Mucosa of gallbladder (tissue), 1 donor: ENCODE measurements at regions not wholly inside any gene's neighbourhood (a gene's known extent, or its start where the extent isn't known, plus 50 kb on each side); places are given as distances from the start of the nearest gene placed in this dataset.
"Not testable (repeated sequence)": the region's sequence is repeated elsewhere in the genome, so short reads cannot be mapped to it uniquely, and the experiment has no call there.

Source experiments
- DNase-seq: peaks from one replicate; pipeline ENCODE4 v3.0.0-alpha.2; 2020; ENCODE audit warnings: low spot score
- donor health status: DM: no; HTN: no; CAD: no.

DNA sequence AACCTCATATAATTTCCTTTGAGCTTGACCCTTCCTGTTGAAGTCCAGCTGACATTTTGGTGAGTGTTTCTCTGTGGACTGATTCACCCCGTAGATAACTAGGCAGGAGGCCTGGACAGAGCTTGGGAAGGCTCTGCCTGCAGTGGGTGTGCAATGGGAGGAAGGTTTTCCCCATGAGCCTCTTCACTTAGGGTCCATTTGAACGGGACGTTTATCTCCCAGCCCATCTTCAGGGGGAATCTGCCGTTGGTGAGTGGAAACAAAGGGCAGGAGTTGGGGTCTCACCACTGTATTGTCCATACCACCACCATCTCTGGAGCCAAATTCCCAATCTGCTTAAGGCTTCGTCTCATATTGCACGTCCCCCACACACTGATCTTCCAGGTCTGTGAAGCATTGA is 825.6 kb upstream of the TPTE start:
- DNase-seq, result not testable (repeated sequence)

DNA sequence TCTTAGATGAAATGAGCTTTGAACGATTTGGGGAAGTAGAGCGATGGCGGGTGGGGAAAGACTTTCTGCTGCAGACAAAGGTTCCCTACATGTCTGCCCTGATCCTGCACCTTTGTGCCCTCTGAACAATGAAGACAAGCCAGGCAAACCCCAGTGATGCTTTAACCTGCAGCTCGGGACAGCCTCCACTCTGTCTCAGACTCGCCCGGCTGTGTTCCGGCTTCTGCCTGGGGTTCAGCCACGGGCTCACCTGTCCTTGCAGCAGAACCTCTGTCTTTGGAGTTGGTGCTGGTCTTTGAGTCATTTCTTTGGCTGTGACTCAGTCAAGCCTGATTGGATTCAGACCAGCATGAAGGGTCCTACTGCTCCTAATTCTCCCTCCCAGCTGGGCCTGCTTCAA is 823.6 kb upstream of the TPTE start:
- not testable (repeated sequence) for DNase-seq

DNA sequence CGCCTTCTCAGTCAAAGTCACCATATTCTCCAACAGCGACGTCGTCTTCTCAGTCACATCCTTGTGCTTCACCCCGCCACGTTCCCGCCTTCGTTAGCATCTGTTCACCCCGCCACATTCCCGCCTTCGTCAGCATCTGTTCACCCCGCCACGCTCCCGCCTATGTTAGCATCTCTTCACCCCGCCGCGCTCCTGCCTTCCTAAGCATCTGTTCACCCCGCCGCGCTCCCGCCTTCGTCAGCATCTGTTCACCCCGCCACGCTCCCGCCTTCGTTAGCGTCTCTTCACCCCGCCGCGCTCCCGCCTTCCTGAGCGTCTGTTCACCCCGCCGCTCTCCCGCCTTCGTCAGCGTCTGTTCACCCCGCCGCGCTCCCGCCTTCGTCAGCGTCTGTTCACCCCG is 816.4 kb upstream of the TPTE start:
- not testable (repeated sequence) for DNase-seq

DNA sequence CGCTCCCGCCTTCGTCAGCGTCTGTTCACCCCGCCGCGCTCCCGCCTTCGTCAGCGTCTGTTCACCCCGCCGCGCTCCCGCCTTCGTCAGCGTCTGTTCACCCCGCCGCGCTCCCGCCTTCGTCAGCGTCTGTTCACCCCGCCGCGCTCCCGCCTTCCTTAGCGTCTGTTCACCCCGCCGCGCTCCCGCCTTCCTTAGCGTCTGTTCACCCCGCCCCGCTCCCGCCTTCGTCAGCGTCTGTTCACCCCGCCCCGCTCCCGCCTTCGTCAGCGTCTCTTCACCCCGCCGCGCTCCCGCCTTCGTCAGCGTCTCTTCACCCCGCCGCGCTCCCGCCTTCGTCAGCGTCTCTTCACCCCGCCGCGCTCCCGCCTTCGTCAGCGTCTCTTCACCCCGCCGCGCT is 815.9 kb upstream of the TPTE start:
- not testable (repeated sequence) for DNase-seq

DNA sequence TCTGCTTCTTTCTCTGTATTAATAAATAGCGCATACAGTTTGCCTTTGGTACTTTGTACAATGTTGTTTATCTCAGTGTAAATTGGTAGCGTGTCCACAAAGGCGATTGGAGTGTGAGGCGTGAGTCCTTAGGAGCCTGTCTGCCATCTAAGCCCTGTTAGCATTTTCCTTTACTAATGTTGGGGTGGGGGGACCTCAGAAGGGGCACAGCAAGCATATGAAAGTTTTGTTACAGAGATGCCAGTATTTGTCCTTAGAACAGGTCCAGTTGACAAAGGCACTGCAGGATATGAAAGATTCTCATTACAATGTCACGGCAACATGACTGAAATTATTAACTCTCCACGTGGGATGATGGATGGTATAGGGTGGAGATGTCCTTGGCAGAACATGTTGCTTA is 796.8 kb upstream of the TPTE start:
- not testable (repeated sequence) for DNase-seq

DNA sequence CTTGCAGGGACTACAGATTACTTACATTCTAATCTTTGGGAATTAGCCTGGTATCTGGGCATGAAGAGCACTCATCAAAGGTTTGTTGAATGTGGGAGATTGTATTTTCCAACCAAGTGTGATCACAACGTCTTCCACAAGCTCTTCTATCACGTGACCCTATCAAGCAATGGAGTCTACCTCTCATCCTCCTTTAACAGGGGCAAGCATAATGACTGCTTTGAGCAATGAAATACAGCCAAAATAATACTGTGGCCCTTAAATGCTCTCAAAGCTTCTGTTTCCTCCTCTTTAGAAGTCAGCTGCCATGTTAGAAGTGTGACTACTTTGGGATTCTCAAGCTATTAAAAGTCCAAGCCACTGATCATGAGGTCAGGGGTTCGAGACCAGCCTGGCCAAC is 794.2 kb upstream of the TPTE start:
- DNase-seq, result not testable (repeated sequence)

DNA sequence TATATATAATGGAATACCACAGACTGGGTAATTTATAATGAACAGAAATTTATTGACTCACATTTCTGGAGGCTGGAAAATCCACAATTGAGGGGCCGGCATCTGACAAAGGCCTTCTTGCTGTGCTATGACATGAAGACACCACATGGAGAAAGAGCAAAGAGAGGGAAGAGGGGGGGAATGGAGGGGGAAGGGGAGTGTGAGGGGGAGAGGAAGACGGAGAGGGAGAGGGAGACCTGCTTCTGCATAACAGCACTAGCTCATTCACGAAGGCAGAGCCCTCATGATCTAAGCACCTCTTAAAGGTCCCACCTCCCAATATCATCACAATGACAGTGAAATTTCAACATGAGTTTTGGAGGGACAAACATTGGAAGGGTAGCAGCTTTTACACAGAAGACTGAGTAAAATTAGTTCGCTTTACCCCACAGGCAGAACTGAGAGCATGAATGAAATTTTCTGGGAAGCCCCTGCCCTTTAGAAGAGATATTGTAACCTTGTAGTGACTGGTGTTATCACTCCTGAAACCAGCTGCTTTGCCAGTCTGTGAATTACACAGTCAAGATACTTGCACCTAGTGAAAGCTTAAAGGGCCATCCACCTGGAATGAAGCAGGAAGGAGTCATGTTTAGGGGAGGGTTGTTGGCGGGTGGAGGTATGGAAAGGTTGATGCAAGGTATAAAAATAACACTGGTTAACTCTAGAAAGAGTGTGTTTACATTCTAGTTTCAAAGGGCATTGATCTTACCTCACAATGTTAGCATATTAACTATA is 793.0 kb upstream of the TPTE start:
- not testable (repeated sequence) for DNase-seq

DNA sequence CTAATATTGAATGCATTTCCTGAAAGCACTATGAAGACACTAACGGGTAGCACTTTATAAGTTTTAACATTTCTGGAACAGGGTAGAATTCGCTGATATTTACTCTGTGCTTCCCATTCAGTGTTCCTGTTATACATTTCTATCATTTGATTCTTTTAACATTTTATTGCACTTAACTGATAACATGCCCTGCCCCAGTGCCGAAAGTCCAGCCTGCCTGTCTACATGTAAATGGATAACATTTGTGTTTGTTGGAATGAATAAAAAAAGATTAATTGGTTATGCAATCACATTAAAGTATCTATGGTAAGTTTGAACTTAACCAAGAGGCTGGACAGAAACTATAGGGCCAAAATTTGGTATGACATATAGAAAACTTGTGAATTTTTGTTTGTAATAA is 790.5 kb upstream of the TPTE start:
- DNase-seq, result no peak

DNA sequence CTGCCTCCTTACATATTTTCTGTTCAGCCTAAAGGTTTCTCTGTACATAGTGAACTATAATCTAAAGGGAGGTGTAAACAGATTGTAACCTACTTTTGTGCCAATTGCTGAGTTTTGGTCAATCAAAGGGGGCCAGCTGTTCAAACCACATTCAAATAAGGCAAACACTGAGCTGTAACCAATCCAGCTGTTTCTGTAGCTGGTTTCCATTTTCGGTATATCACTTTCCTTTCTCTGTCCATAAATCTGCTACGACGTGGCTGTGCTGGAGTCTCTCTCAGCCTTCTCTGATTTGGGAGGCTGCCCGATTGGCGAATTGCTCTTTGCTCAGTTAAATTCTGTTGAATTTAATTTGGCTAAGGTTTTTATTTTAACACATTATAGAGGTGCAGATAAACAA is 790.1 kb upstream of the TPTE start:
- not testable (repeated sequence) for DNase-seq

DNA sequence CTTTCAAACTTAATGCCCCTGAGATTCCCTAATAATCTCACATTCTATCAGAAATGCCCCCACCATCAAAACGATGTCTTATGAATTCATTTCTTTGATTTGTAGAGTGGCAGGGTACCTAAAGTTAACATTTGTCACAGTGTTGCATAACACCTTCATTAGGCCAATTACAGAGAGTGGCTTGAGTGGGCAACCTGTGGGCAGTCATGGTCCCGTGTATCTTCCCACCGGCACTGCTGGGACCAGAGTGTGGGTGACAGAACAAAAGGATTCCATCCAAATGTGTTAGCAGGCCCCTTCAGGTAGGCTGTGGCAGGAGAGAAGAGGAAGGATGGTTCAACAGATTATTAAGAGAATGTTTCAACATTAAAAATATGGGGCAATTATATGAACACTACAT is 788.8 kb upstream of the TPTE start:
- not testable (repeated sequence) for DNase-seq

DNA sequence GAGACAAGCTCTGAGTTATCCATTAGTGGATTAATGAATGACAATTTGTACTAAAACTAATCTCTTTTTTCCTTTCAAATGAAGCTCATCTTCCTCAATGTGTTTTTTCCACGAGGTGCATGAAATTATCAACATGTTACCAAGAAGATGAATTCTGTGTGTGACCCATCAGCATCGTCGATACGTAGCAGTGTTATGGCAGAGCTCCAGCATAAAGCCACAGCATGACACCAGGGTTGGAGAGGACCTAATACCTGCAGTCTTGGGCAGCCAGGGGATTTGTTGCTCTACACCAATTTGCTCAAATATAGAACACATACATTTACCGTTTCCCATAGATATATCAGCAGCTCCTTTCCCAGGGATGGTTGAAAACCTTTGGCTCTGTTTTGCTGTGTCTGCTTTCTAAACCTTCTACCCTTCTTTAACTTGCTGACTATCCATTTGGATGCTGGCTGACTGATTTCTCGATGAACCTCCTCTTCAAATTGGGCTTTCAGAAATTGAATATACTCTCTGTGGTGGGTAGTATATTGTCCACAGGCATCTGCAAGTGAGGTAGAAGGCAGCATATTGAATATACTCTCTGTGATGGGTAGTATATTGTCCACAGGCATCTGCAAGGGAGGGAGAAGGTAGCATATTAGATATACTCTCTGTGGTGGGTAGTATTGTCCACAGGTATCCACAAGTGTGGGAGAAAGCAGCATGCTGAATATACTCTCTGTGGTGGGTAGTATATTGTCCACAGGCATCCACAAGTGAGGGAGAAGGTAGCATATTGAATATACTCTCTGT is 787.4 kb upstream of the TPTE start:
- DNase-seq, result not testable (repeated sequence)

DNA sequence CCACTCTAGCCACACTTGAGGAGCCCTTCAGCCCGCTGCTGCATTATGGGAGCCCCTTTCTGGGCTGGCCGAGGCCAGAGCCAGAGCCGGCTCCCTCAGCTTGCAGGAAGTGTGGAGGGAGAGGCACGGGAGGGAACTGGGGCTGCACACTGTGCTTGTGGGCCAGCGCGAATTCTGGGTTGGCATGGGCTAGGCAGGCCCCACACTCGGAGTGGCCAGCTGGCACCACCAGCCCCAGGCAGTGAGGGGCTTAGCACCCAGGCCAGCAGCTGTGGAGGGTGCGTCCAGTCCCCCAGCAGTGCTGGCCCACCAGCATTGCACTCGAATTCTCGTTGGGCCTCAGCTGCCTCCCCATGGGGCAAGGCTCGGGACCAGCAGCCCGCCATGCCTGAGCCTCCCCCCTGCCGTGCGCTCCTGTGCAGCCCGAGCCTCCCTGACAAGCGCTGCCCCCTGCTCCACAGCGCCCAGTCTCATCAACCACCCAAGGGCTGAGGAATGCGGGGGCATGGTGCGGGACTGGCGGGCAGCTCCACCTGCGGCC is 785.9 kb upstream of the TPTE start:
- DNase-seq, result no peak

DNA sequence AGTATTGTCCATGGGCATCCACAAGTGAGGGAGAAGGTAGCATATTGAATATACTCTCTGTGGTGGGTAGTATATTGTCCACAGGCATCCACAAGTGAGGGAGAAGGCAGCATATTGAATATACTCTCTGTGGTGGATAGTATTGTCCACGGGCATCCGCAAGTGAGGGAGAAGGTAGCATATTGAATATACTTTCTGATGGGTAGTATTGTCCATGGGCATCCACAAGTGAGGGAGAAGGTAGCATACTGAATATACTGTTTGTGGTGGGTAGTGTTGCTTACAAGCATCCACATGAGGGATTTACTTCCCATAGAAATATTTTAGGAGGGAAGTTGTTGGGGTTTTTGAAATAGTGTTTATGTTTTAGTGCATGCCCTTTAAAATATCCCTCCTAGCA is 784.1 kb upstream of the TPTE start:
- DNase-seq, result not testable (repeated sequence)

DNA sequence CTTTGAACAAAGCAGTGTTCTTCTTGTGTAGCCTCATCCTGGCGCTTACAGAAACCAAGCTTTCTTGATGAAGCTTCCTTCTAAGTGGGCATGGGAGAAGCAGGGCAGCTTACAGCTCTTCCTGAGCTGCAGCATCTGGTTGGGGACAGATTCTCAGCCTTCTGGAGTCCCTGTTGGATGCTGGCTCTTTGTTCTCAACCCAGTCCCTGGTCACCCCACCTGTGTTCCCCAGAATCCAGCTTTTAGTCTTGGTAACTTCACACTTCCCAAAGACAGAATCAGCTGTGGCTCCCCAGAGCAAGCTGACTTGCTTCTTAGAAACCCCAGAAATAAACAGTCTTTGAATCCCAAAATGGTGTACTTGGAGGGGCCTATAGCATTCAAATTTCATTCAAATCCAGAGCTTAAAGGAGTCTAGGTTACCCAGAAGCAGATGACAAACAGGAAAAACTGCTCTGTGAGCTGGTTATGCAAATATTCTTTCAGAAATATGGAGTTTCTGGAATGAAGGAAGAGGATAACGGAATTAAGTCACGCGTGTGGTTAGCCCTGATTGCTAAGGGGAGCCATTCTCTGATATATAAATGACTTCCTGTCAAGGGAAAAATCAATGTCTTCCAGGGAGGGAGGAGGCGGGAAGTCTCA is 783.4 kb upstream of the TPTE start:
- not testable (repeated sequence) for DNase-seq

DNA sequence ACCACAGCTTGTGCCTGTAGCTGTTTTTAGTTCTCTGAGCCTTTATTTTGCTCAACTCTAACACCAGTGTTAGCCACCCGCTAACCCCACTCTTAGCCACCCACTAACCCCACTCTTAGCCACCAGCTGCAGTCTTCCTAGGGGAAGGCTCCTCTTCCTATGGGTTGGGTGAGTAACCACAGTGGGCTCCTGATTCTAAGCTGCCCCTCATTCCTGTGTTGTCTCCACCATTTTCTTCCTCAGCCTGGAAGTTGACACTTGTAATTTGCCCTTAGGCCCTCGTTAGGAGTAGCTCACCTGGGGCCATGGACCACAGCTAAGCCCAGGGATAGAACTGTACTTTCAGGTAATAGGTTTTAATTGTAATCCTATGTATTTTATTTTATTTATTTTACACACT is 782.9 kb upstream of the TPTE start:
- no peak for DNase-seq

DNA sequence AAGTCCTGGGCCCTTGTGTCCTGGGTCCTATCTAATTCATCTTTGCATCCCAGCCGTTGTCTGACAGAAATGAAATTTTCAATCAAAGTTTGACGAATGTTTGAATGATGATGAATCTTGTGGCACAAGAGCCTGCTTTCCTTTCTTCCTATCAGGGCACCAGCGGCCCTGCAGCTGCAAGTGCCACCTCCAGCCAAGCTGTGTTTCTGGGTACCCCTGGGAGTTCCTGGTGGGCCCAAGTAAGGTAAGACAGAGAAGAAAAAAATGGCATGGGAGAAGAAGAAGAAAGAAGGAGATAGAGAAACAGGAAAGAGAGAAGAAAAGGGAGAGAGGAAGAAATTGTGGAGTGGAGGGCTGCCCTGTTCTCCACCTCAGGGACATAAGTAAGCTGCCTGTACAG is 782.1 kb upstream of the TPTE start:
- DNase-seq, result no peak

DNA sequence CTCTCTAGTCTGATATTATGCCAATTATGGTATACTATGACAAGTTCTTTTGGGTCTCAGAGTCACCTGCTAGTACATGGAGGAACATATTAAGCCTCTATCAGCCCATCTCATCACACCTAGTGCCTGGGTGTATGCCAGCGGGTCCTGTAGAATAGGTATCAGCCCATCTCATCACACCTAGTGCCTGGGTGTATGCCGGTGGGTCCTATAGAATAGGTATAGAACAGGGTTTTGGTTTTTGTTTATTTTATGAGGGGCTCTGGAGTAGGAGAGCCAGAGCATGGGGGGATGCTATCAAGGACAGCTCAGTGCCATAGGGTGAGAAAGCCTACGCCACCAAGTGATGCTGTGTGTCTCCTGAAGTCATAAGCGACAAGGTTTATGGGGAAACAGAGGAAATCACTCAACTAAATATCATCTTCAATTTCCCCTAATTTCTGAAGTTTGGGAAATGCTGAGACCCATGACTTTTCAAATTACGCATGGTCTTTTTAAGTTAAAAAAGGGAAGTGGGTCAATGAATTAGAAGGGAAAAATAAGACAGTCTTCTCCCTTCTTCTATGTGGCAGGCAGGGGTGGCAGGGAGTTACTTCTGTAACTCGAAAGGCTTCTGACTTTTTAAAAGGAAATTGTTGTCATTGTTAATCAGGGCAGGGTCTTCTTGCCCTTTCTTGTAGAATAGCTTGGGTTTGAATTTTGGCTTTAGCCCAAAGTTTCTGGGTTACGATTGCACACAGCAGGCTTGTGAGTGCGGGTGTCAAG is 781.0 kb upstream of the TPTE start:
- DNase-seq, result not testable (repeated sequence)

DNA sequence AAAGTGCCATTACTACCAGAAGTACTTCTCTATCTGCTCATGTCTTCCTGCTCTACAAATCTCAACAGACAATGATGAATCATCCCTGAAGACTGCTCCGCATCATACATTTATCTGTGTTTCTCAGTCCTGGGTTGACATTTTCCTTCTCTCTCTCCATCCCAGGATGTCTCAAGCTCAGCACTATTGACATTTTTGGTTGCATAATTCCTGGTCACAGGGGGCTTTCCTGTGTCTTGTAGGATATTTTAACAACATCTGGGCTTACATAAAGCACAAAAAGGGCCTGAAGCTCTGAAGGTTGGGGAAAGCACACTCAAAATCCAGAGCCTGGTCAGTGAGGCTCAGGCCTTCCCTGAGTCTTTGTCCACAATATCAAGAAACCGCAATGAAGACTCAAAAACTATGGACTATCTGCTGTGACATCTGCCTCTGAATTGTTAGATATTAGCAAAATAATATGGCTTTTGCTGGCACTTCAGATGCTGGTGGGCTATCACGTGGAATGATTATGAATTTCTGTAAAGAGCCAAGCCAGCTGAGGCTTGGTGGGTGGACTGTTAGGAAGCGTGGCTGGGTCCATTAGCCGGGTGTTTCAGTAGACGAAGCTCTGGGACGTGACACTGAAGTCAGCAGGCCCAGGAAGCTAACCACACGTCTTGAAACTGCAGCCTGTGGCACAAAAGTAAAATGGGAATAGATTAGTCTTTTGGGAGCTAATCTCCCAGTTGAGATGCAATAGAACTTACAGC is 780.2 kb upstream of the TPTE start:
- DNase-seq, result not testable (repeated sequence)

DNA sequence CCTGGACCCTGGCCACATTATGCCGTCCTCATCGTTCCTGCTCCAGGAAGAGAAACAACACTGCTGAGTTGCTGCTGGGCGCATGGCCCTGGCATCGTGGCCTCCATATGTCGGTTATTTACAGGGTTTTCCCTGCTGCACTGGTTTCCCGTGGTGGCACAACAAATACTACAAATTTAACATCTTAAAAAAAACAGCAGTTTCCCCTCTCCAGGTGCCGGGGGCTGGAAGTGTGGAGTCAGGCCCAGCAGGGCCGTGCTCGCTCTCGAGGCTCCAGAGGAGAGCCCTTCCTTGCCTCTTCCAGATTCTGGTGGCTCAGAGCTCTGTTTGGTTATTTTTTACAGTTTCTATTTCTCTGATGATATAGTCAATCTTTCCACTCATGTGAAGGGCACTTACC is 777.8 kb upstream of the TPTE start:
- not testable (repeated sequence) for DNase-seq

DNA sequence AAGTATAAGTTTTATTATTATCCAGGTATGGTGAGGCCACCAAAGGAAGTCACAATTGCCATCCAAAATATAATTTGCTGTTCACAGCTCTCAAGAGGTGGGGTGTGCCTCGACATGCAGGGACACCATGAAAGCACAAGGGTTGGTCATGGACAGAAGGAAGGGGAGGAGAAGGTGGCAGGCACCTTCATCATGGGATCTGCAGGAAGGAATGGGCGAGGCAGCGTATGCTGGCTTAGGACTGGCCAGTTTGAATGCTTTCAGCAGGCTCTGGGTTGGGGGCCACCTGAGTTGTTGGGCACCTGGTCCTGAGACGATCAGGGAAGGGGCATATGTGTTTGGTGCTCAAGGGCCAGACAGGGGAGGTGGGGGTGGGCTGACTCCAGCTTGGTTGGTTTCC is 777.2 kb upstream of the TPTE start:
- DNase-seq, result not testable (repeated sequence)

DNA sequence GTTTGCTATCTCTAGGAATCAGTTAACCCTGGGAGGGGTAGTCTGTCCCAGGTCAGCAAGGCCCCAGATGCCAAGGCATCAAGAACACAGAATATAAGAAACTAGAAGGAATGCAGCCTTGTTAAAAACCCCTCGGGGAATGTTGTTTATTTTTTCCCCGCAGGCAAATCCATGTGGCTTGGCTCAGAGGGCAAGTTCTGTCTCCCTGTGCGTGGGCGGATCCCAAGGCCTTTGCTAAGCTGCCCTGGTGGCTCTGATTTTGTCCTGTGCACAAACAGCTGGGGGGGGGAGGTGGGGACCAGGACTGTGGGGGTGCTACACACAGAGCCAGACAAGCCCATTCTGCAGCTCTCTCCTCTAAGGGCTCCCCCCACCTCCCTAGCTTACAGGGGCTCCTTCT is 776.8 kb upstream of the TPTE start:
- not testable (repeated sequence) for DNase-seq
